ENCODE measurements at regions not wholly inside any gene's neighbourhood (a gene's known extent, or its start where the extent isn't known, plus 50 kb on each side); places are given as distances from the start of the nearest gene placed in this dataset.

DNA sequence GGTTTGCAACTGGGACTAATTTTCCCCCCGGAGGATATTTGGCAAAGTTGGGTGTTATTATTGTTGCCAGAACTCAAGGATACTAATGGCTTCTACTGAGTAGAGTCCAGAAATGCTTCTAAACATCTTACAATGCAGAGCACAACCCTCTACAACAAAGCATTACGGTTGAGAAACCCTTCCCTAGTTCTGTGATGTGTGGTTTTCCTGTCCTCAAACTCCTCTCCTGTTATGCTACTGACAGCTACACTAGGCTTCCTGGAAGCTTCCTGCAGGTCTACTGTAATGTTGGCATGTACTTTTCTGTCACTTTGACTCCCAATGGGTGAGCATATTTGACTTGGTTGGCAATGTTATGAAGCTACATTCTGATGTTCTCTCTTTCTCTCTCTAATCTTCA lies 1656.9 kb downstream of the MRPL39 start:
- ChIA-PET POLR2A (no interaction called here), CTCF (no interaction called here)
- Histone ChIP-seq H3K36me3 (ENCODE audit: control insufficient read depth in 2 of 2, insufficient read depth in 1 of 2, low read length in 2 of 2) (no peaks in the 10 kb centered on the region), H3K9me3 (ENCODE audit: control insufficient read depth, insufficient read depth, low read depth, low read length) (no peaks in the 10 kb centered on the region; the same call in 1 of the 2 replicates), H3K4me1 (ENCODE audit: control insufficient read depth, insufficient read depth, low read length) (no peaks in the 10 kb centered on the region), H3K27ac (ENCODE audit: extremely low read depth, low read depth, low read length) (no peak overlapping the region), H3K4me3 (ENCODE audit: low read depth, low read length) (no peak overlapping the region)
- TF ChIP-seq ZBTB21 (tag by site-specific recombination; IDR thresholded peaks at IDR 0.05) (no peak), SP7 (tag by site-specific recombination; IDR thresholded peaks at IDR 0.05) (no peak), ZNF174 (tag by site-specific recombination; IDR thresholded peaks at IDR 0.05) (no peak), ZFP41 (tag by site-specific recombination; IDR thresholded peaks at IDR 0.05; ENCODE audit: borderline replicate concordance) (no peak), ZXDB (tag by site-specific recombination; IDR thresholded peaks at IDR 0.05) (no peak), GLI4 (tag by site-specific recombination; IDR thresholded peaks at IDR 0.05) (no peak), ZBTB1 (tag by site-specific recombination; IDR thresholded peaks at IDR 0.05) (no peak), TCF7L2 (IDR thresholded peaks at IDR 0.05; ENCODE audit: borderline replicate concordance, low read depth, low read length) (no peak), ZNF266 (tag by site-specific recombination; IDR thresholded peaks at IDR 0.05; ENCODE audit: low read depth) (no peak), PRDM1 (tag by site-specific recombination; IDR thresholded peaks at IDR 0.05) (no peak), ZNF664 (tag by site-specific recombination; IDR thresholded peaks at IDR 0.05) (no peak)
- TF ChIP-seq, protein P1, sequence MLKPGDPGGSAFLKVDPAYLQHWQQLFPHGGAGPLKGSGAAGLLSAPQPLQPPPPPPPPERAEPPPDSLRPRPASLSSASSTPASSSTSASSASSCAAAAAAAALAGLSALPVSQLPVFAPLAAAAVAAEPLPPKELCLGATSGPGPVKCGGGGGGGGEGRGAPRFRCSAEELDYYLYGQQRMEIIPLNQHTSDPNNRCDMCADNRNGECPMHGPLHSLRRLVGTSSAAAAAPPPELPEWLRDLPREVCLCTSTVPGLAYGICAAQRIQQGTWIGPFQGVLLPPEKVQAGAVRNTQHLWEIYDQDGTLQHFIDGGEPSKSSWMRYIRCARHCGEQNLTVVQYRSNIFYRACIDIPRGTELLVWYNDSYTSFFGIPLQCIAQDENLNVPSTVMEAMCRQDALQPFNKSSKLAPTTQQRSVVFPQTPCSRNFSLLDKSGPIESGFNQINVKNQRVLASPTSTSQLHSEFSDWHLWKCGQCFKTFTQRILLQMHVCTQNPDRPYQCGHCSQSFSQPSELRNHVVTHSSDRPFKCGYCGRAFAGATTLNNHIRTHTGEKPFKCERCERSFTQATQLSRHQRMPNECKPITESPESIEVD (tag by site-specific recombination; IDR thresholded peaks at IDR 0.05), result no peak
- TF ChIP-seq, protein P2, sequence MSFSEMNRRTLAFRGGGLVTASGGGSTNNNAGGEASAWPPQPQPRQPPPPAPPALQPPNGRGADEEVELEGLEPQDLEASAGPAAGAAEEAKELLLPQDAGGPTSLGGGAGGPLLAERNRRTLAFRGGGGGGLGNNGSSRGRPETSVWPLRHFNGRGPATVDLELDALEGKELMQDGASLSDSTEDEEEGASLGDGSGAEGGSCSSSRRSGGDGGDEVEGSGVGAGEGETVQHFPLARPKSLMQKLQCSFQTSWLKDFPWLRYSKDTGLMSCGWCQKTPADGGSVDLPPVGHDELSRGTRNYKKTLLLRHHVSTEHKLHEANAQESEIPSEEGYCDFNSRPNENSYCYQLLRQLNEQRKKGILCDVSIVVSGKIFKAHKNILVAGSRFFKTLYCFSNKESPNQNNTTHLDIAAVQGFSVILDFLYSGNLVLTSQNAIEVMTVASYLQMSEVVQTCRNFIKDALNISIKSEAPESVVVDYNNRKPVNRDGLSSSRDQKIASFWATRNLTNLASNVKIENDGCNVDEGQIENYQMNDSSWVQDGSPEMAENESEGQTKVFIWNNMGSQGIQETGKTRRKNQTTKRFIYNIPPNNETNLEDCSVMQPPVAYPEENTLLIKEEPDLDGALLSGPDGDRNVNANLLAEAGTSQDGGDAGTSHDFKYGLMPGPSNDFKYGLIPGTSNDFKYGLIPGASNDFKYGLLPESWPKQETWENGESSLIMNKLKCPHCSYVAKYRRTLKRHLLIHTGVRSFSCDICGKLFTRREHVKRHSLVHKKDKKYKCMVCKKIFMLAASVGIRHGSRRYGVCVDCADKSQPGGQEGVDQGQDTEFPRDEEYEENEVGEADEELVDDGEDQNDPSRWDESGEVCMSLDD (tag by site-specific recombination; IDR thresholded peaks at IDR 0.05), result no peak
- TF ChIP-seq, protein P3, sequence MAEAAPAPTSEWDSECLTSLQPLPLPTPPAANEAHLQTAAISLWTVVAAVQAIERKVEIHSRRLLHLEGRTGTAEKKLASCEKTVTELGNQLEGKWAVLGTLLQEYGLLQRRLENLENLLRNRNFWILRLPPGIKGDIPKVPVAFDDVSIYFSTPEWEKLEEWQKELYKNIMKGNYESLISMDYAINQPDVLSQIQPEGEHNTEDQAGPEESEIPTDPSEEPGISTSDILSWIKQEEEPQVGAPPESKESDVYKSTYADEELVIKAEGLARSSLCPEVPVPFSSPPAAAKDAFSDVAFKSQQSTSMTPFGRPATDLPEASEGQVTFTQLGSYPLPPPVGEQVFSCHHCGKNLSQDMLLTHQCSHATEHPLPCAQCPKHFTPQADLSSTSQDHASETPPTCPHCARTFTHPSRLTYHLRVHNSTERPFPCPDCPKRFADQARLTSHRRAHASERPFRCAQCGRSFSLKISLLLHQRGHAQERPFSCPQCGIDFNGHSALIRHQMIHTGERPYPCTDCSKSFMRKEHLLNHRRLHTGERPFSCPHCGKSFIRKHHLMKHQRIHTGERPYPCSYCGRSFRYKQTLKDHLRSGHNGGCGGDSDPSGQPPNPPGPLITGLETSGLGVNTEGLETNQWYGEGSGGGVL (tag by site-specific recombination; IDR thresholded peaks at IDR 0.05), result no peak

DNA sequence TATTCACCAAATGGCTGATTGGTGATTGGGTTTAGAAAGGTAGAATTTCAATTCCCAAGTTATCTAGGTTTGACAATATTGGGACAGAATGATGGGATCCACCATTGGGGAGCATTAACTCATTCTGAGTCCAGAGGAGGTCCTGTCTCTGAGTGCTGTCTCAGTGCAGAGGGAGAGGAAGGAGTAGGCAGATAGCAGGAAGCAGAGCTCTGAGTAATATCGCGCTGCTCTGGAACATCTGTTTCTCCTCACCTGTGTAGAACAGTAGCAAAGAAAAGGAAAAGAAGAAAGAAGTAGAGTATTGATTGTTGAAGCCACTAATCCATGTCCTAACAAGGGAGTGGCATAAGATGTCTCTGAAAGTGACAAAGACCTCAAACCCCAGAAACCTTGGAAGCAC lies 1657.8 kb downstream of the MRPL39 start:
- POLR2A ChIA-PET, result no interaction called here
- TF ChIP-seq ZNF214 (tag by site-specific recombination; IDR thresholded peaks at IDR 0.05; ENCODE audit: borderline replicate concordance) (no peak), SCRT1 (tag by site-specific recombination; IDR thresholded peaks at IDR 0.05; ENCODE audit: borderline replicate concordance) (no peak), ZNF155 (tag by site-specific recombination; IDR thresholded peaks at IDR 0.05) (no peak), ZNF626 (tag by site-specific recombination; IDR thresholded peaks at IDR 0.05) (no peak), ZNF785 (tag by site-specific recombination; IDR thresholded peaks at IDR 0.05) (no peak), ZNF133 (tag by site-specific recombination; IDR thresholded peaks at IDR 0.05) (no peak), ZNF596 (tag by site-specific recombination; IDR thresholded peaks at IDR 0.05) (no peak), PRDM1 (tag by site-specific recombination; IDR thresholded peaks at IDR 0.05) (no peak), ZSCAN16 (tag by site-specific recombination; IDR thresholded peaks at IDR 0.05) (no peak), ZNF510 (tag by site-specific recombination; IDR thresholded peaks at IDR 0.05; ENCODE audit: insufficient replicate concordance) (no peak), ZNF843 (tag by site-specific recombination; IDR thresholded peaks at IDR 0.05) (no peak)
- TF ChIP-seq, protein P4, sequence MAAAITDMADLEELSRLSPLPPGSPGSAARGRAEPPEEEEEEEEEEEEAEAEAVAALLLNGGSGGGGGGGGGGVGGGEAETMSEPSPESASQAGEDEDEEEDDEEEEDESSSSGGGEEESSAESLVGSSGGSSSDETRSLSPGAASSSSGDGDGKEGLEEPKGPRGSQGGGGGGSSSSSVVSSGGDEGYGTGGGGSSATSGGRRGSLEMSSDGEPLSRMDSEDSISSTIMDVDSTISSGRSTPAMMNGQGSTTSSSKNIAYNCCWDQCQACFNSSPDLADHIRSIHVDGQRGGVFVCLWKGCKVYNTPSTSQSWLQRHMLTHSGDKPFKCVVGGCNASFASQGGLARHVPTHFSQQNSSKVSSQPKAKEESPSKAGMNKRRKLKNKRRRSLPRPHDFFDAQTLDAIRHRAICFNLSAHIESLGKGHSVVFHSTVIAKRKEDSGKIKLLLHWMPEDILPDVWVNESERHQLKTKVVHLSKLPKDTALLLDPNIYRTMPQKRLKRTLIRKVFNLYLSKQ (tag by site-specific recombination; IDR thresholded peaks at IDR 0.05; ENCODE audit: borderline replicate concordance), result no peak
- TF ChIP-seq, protein P5, sequence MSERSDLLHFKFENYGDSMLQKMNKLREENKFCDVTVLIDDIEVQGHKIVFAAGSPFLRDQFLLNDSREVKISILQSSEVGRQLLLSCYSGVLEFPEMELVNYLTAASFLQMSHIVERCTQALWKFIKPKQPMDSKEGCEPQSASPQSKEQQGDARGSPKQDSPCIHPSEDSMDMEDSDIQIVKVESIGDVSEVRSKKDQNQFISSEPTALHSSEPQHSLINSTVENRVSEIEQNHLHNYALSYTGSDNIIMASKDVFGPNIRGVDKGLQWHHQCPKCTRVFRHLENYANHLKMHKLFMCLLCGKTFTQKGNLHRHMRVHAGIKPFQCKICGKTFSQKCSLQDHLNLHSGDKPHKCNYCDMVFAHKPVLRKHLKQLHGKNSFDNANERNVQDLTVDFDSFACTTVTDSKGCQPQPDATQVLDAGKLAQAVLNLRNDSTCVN (tag by site-specific recombination; optimal IDR thresholded peaks at IDR 0.05), result no peak
- TF ChIP-seq, protein P6, sequence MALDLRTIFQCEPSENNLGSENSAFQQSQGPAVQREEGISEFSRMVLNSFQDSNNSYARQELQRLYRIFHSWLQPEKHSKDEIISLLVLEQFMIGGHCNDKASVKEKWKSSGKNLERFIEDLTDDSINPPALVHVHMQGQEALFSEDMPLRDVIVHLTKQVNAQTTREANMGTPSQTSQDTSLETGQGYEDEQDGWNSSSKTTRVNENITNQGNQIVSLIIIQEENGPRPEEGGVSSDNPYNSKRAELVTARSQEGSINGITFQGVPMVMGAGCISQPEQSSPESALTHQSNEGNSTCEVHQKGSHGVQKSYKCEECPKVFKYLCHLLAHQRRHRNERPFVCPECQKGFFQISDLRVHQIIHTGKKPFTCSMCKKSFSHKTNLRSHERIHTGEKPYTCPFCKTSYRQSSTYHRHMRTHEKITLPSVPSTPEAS (tag by site-specific recombination; IDR thresholded peaks at IDR 0.05), result no peak

More for the DNA sequence above, 1657.8 kb downstream of the MRPL39 start:
- no peaks in the 10 kb centered on the region for H3K4me1 ChIP-seq (ENCODE audit: control insufficient read depth, insufficient read depth, low read length)
- H3K36me3 ChIP-seq (ENCODE audit: control insufficient read depth in 2 of 2, insufficient read depth in 1 of 2, low read length in 2 of 2), result no peaks in the 10 kb centered on the region
- H3K27ac ChIP-seq (ENCODE audit: extremely low read depth, low read depth, low read length), result no peak overlapping the region
- no peaks in the 10 kb centered on the region; the same call in 1 of the 2 replicates for H3K9me3 ChIP-seq (ENCODE audit: control insufficient read depth, insufficient read depth, low read depth, low read length)
- CTCF ChIA-PET, result no interaction called here
- no peak overlapping the region for H3K4me3 ChIP-seq (ENCODE audit: low read depth, low read length)

Data from HEK293 (cell line).